ENCODE measurements at regions not wholly inside any gene's neighbourhood (a gene's known extent, or its start where the extent isn't known, plus 50 kb on each side); places are given as distances from the start of the nearest gene placed in this dataset.

DNA sequence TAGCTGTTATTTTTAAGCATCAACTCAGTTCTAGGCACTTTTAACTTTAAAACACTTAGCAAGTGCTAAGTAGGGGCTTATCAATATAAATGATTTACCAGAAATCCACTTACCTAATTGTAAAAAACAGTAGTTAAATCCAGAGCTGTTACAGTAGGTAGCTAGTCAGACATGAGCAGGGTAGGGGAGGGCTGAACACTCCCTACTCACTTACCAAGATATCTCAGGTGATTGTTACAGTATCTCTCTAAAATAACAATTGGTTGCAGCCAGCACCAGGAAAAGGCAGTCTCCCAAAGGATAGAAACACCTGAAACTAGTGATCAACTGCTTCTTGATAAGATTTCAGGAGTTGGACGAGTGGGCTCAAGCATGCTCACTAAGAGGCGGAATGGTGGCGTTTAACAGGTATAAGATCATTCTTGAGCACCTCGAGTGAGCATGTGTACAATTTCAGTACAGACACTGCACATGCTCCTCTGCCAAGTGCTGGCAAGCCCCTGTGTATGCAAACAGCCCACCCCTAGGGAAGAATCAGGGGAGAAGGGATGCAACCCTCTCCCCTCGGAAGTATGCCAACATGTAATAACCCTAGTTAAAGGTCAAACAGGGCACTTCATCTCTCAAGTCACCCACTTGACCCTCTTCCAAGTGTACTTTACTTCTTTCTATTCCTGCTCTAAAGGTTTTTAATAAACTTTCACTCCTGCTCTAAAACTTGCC, 1113.6 kb upstream of the SEL1L start:
- no peak for TF ChIP-seq REST (IDR thresholded peaks at IDR 0.05; ENCODE audit: insufficient read depth in 1 of 2, low read depth in 2 of 2, low read length in 2 of 2)
- no peak for TF ChIP-seq TAF1 (IDR thresholded peaks at IDR 0.05; ENCODE audit: borderline replicate concordance, insufficient read depth, low read length)
- TF ChIP-seq POLR2AphosphoS5 (IDR thresholded peaks at IDR 0.05; ENCODE audit: low read depth, low read length): no peak
- no peak for TF ChIP-seq SIN3A (IDR thresholded peaks at IDR 0.05; ENCODE audit: borderline replicate concordance, insufficient read depth, low read length)
- no peak for TF ChIP-seq FOXP2 (optimal IDR thresholded peaks at IDR 0.05; ENCODE audit: borderline replicate concordance, extremely low read depth, extremely low read length, insufficient read depth)
